Uterus (tissue), 2 donors: ENCODE measurements at regions not wholly inside any gene's neighbourhood (a gene's known extent, or its start where the extent isn't known, plus 50 kb on each side); places are given as distances from the start of the nearest gene placed in this dataset.

Experiments used
- CTCF ChIP-seq, 4 experiments: fragments of 200-600 bp in 2 of 4; fragments of 450-650 bp in 2 of 4; sonication (generic) in 2 of 4; IDR thresholded peaks; one replicate each; pipeline ENCODE4 v1.5.1; 2016 to 2019; ENCODE audit warnings: antibody characterized with exemption in 4 of 4, mild to moderate bottlenecking in 2 of 4, moderate library complexity in 1 of 4
- POLR2A ChIP-seq, 2 donors: fragments of 450-650 bp; IDR thresholded peaks; one replicate each; pipeline ENCODE4 v1.6.1; 2016; ENCODE audit warnings: antibody characterized with exemption in 2 of 2, mild to moderate bottlenecking in 1 of 2, moderate library complexity in 1 of 2

- no peak for TF ChIP-seq CTCF (IDR thresholded peaks at IDR 0.05)
- TF ChIP-seq POLR2A (IDR thresholded peaks at IDR 0.05): no peak
Observed at GRCh38 chr11:109026891-109027489, 362.1 kb downstream of the DDX10 start.
